ENCODE measurements at regions not wholly inside any gene's neighbourhood (a gene's known extent, or its start where the extent isn't known, plus 50 kb on each side); places are given as distances from the start of the nearest gene placed in this dataset.
A peak's percentile ranks its signal among the peaks of the same experiment; 100 is the strongest.

GRCh38 chr4:123987408-123987807, 590.8 kb downstream of the SPRY1 start:
- DNase-seq, result no peak

- no peak for DNase-seq
Observed at GRCh38 chr4:123990310-123990870, 593.8 kb downstream of the SPRY1 start.

GRCh38 chr4:123994917-123995316, 598.3 kb downstream of the SPRY1 start:
- DNase-seq, result no peak

- no peak for DNase-seq
Observed at GRCh38 chr4:123995936-123996335, 599.3 kb downstream of the SPRY1 start.

GRCh38 chr4:123996718-123997510, 600.3 kb downstream of the SPRY1 start:
- DNase-seq, result no peak

- no peak for DNase-seq
Observed at GRCh38 chr4:123997776-123998449, 601.3 kb downstream of the SPRY1 start.

GRCh38 chr4:124000233-124000632, 603.6 kb downstream of the SPRY1 start:
- DNase-seq, result no peak

GRCh38 chr4:124015766-124016165, 619.2 kb downstream of the SPRY1 start:
- no peak for DNase-seq

- DNase-seq, result peak in 1 of 2 donors; percentile 34
Observed at GRCh38 chr4:124017185-124017785, 620.7 kb downstream of the SPRY1 start.

- DNase-seq, result no peak
Observed at GRCh38 chr4:124018383-124019317, 622.1 kb downstream of the SPRY1 start.

- DNase-seq, result no peak
Observed at GRCh38 chr4:124019749-124020549, 623.4 kb downstream of the SPRY1 start.

- no peak for DNase-seq
Observed at GRCh38 chr4:124025000-124025399, 628.4 kb downstream of the SPRY1 start.

GRCh38 chr4:124025428-124025827, 628.8 kb downstream of the SPRY1 start:
- DNase-seq, result no peak

GRCh38 chr4:124028182-124028581, 631.6 kb downstream of the SPRY1 start:
- DNase-seq, result peak; percentile 48 to 50

GRCh38 chr4:124030147-124030546, 633.6 kb downstream of the SPRY1 start:
- no peak for DNase-seq

- no peak for DNase-seq
Observed at GRCh38 chr4:124032035-124032434, 635.4 kb downstream of the SPRY1 start.

GRCh38 chr4:124035364-124036041, 638.9 kb downstream of the SPRY1 start:
- no peak for DNase-seq

GRCh38 chr4:124037236-124037635, 640.6 kb downstream of the SPRY1 start:
- no peak for DNase-seq

- no peak for DNase-seq
Observed at GRCh38 chr4:124044330-124044729, 647.7 kb downstream of the SPRY1 start.

- no peak for DNase-seq
Observed at GRCh38 chr4:124044867-124045266, 648.3 kb downstream of the SPRY1 start.
